Mesendoderm (in vitro differentiated cells): ENCODE measurements at regions not wholly inside any gene's neighbourhood (a gene's known extent, or its start where the extent isn't known, plus 50 kb on each side); places are given as distances from the start of the nearest gene placed in this dataset.

Source experiments
- DNase-seq: peaks from one replicate; pipeline ENCODE4 v3.0.0; 2013
- H2AK5ac ChIP-seq: 2 replicates; pipeline ENCODE4 v1.6.1; 2013; ENCODE audit warnings: low read length, inconsistent platforms
- H2BK120ac ChIP-seq: 2 replicates; pipeline ENCODE4 v1.6.1; 2013; ENCODE audit warnings: low read depth, mild to moderate bottlenecking, low read length, moderate library complexity, mixed read lengths
- H2BK15ac ChIP-seq: replicated peaks from 2 replicates; pipeline ENCODE4 v1.6.1; 2013; ENCODE audit warnings: low read depth, mild to moderate bottlenecking, moderate library complexity
- H2BK5ac ChIP-seq: 2 replicates; pipeline ENCODE4 v1.6.1; 2013; ENCODE audit warnings: low read length, inconsistent platforms
- H3K18ac ChIP-seq: 2 replicates; pipeline ENCODE4 v1.6.1; 2013; ENCODE audit warnings: mild to moderate bottlenecking, low read length, mixed read lengths
- H3K23ac ChIP-seq: one replicate; pipeline ENCODE4 v1.6.1; 2013; ENCODE audit warnings: low read length
- H3K27ac ChIP-seq: 2 replicates; pipeline ENCODE4 v1.5.1; 2013; ENCODE audit warnings: low read depth, mild to moderate bottlenecking, inconsistent platforms, low read length, moderate library complexity
- H3K27me3 ChIP-seq: 2 replicates; pipeline ENCODE4 v1.6.1; 2013; ENCODE audit warnings: low read length, control low read depth, mild to moderate bottlenecking, inconsistent platforms; ENCODE audit not compliant: insufficient read depth, poor library complexity
- H3K36me3 ChIP-seq: 2 replicates; pipeline ENCODE4 v1.6.1; 2013; ENCODE audit warnings: low read length, inconsistent platforms; ENCODE audit not compliant: control insufficient read depth, insufficient read depth
- H3K4ac ChIP-seq: one replicate; pipeline ENCODE4 v1.6.1; 2013; ENCODE audit warnings: low read depth, mild to moderate bottlenecking, low read length, moderate library complexity
- H3K4me1 ChIP-seq: 2 replicates; pipeline ENCODE4 v1.6.1; 2013; ENCODE audit warnings: low read depth, low read length, inconsistent platforms; ENCODE audit not compliant: control insufficient read depth
- H3K4me2 ChIP-seq: 2 replicates; pipeline ENCODE4 v1.6.1; 2013; ENCODE audit warnings: low read length
- H3K4me3 ChIP-seq: 2 replicates; pipeline ENCODE4 v1.5.1; 2013; ENCODE audit warnings: mild to moderate bottlenecking, low read length
- H3K56ac ChIP-seq: one replicate; pipeline ENCODE4 v1.6.1; 2013; ENCODE audit warnings: low read length
- H3K79me1 ChIP-seq: 2 replicates; pipeline ENCODE4 v1.6.1; 2013; ENCODE audit warnings: low read length, inconsistent platforms
- H3K79me2 ChIP-seq: 2 replicates; pipeline ENCODE4 v1.6.1; 2013; ENCODE audit warnings: mild to moderate bottlenecking, low read length; ENCODE audit not compliant: control insufficient read depth, insufficient read depth
- H3K9ac ChIP-seq: 2 replicates; pipeline ENCODE4 v1.6.1; 2013; ENCODE audit warnings: low read length, inconsistent platforms
- H4K5ac ChIP-seq: one replicate; pipeline ENCODE4 v1.6.1; 2013; ENCODE audit warnings: low read length
- H4K8ac ChIP-seq: one replicate; pipeline ENCODE4 v1.6.1; 2013; ENCODE audit warnings: low read depth, mild to moderate bottlenecking, control low read depth, low read length, moderate library complexity
- WGBS: extraction: QIAGEN DNeasy Blood & Tissue Kit; methylation state at CpG from one replicate; pipeline ENCODE4 v1.1.7; 2013; ENCODE audit warnings: low lambda C conversion rate, missing lambda C conversion rate; ENCODE audit not compliant: insufficient coverage; ENCODE audit errors: extremely low coverage; 5-methylcytosine and 5-hydroxymethylcytosine counted together

DNA sequence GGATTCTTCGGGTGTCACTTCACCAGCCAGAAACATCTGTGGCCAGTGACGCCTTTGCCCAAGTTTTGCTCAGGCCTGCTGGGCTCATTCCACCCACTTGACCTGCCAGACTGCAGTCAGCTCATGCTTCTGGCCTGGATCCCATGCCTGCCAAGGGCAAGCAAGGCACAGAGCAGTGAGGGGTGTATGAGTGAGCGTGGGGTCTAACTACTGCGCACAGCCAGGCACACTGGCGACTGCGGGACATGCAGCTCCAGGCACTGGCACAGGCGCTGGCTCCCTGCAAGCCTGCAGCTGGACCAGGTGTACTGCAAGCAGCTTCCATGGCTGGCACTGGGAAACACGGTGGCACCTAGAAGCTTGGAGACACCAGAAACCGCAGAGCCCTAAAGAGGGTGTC lies 80.1 kb downstream of the MTERF1 start:
- no peak overlapping the region for H2BK5ac ChIP-seq
- H3K23ac ChIP-seq: no peak overlapping the region
- DNase-seq: no peak
- no peak overlapping the region for H4K5ac ChIP-seq
- H3K56ac ChIP-seq: no peak overlapping the region
- H2BK15ac ChIP-seq: no peak overlapping the region
- H3K9ac ChIP-seq: no peak overlapping the region
- no peaks in the 10 kb centered on the region for H3K27me3 ChIP-seq
- H3K18ac ChIP-seq: no peak overlapping the region
- no peak overlapping the region for H3K27ac ChIP-seq
- H3K4me3 ChIP-seq: no peak overlapping the region
- H3K36me3 ChIP-seq: no peaks in the 10 kb centered on the region
- no peak overlapping the region for H2BK120ac ChIP-seq
- no peaks in the 10 kb centered on the region for H3K79me1 ChIP-seq
- no peak overlapping the region for H3K4ac ChIP-seq
- no peaks in the 10 kb centered on the region for H3K79me2 ChIP-seq
- no peak overlapping the region for H3K4me2 ChIP-seq
- H3K4me1 ChIP-seq: no peaks in the 10 kb centered on the region
- H4K8ac ChIP-seq: no peak overlapping the region
- WGBS: no CpG with 5 or more reads among the region's 9 CpGs
- H2AK5ac ChIP-seq: no peak overlapping the region

DNA sequence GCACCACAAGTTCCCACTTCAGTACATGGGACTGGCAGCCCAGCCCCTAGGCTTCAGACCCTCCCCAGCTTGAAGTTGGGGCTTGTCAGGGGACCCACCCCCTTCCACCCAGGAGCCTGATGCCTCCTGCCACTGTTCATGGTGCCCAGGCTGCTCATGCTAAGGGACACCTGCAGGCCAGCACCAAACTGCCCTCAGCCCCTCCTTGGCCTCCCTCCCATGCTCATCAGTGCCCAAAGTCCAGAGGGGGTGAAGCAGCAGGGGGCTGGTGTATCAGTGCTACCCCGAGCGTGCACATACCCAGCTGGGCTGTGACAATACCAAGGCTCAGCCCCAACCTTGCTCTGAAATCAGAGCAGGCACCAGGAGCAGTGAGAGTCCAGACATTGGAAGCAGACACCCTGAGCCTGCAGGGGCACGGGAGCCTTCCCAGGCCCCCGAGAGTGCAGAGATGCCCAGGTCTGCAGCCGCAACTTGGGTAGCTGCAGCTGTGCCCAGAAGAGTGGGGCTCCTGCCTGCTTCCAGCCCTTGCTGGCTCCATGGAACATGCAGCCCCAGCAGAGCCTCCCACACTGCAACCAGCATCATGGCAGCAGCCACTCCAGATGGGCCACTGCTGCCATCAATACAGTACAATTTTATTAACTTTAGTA lies 79.0 kb downstream of the MTERF1 start:
- H2BK5ac ChIP-seq: no peak overlapping the region
- no peaks in the 10 kb centered on the region for H3K36me3 ChIP-seq
- no peaks in the 10 kb centered on the region for H3K4me1 ChIP-seq
- H3K23ac ChIP-seq: no peak overlapping the region
- no peaks in the 10 kb centered on the region for H3K27me3 ChIP-seq
- H3K79me1 ChIP-seq: no peaks in the 10 kb centered on the region
- H3K4ac ChIP-seq: no peak overlapping the region
- H2AK5ac ChIP-seq: no peak overlapping the region
- no peak overlapping the region for H3K4me3 ChIP-seq
- no peak for DNase-seq
- no peak overlapping the region for H2BK120ac ChIP-seq
- no peak overlapping the region for H3K27ac ChIP-seq
- no peak overlapping the region for H4K5ac ChIP-seq
- no peak overlapping the region for H2BK15ac ChIP-seq
- no peaks in the 10 kb centered on the region for H3K79me2 ChIP-seq
- no peak overlapping the region for H3K4me2 ChIP-seq
- H3K18ac ChIP-seq: no peak overlapping the region
- H4K8ac ChIP-seq: no peak overlapping the region
- no peak overlapping the region for H3K56ac ChIP-seq
- no CpG with 5 or more reads among the region's 5 CpGs for WGBS
- no peak overlapping the region for H3K9ac ChIP-seq

DNA sequence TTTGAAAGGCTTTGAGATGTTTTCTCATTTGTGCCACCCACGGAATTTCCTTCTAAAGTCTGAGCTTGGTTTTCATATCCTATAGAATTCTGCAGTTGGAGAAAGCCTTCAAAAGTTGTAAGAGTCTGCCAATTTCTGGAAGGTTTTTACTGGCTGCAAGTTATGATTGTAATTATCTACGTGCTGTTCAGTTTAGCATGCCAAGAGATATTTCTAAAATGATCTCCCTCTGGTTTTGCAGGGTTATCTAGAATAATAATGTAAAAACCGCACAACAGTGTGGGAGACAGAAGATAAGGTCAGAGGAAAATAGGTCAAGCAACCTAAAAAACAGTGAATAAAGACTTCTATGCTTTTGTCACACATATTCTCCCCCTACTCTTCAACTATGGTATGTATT lies 69.3 kb downstream of the MTERF1 start:
- Histone ChIP-seq H2BK120ac (no peak overlapping the region), H2AK5ac (no peak overlapping the region), H3K18ac (no peak overlapping the region), H4K5ac (no peak overlapping the region), H3K36me3 (no peaks in the 10 kb centered on the region), H3K4me2 (no peak overlapping the region), H3K79me2 (no peaks in the 10 kb centered on the region), H3K9ac (no peak overlapping the region), H3K4ac (no peak overlapping the region), H3K23ac (no peak overlapping the region), H4K8ac (no peak overlapping the region), H3K27me3 (no peaks in the 10 kb centered on the region), H3K4me1 (no peaks in the 10 kb centered on the region), H3K56ac (no peak overlapping the region), H2BK15ac (no peak overlapping the region), H3K27ac (no peak overlapping the region), H2BK5ac (no peak overlapping the region), H3K4me3 (no peak overlapping the region), H3K79me1 (no peaks in the 10 kb centered on the region)
- no peak for DNase-seq
- WGBS: no CpG with 5 or more reads among the region's 3 CpGs

- Histone ChIP-seq H3K4me2 (no peak overlapping the region), H3K4me3 (no peak overlapping the region), H3K79me2 (no peaks in the 10 kb centered on the region), H3K27ac (no peak overlapping the region), H3K79me1 (no peaks in the 10 kb centered on the region), H2BK5ac (no peak overlapping the region), H3K27me3 (no peaks in the 10 kb centered on the region), H3K4ac (no peak overlapping the region), H3K9ac (no peak overlapping the region), H3K23ac (no peak overlapping the region), H3K36me3 (no peaks in the 10 kb centered on the region), H3K4me1 (no peaks in the 10 kb centered on the region), H3K18ac (no peak overlapping the region), H2AK5ac (no peak overlapping the region), H2BK120ac (no peak overlapping the region), H4K8ac (no peak overlapping the region), H2BK15ac (no peak overlapping the region), H4K5ac (no peak overlapping the region), H3K56ac (no peak overlapping the region)
- no peak for DNase-seq
- no CpG with 5 or more reads among the region's 2 CpGs for WGBS
Measured at GRCh38 chr7:91811641-91812040, 68.9 kb downstream of the MTERF1 start.

DNA sequence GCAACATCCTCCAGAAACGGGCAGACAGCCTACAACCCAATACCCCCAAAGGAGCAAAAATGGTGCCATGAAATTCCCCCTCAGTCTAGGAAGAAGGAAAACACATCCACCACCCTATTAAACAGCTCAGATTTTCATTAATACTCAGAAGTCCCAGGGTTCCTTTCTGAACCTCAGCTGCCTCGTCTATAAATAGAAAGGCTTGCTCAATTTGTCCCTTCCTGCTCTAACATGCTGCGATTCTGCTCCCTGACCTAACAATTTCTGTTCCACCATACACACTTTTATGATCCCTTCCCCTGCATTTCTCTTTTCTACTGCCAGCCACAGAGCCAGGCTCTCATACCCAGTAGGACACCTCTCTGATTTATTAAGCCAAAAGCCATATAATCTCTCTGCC lies 68.1 kb downstream of the MTERF1 start:
- Histone ChIP-seq H2BK5ac (no peak overlapping the region), H3K36me3 (no peaks in the 10 kb centered on the region), H3K23ac (no peak overlapping the region), H3K27me3 (no peaks in the 10 kb centered on the region), H2BK120ac (no peak overlapping the region), H4K8ac (no peak overlapping the region), H3K4me1 (no peaks in the 10 kb centered on the region), H2AK5ac (no peak overlapping the region), H3K9ac (no peak overlapping the region), H4K5ac (no peak overlapping the region), H2BK15ac (no peak overlapping the region), H3K56ac (no peak overlapping the region), H3K18ac (no peak overlapping the region), H3K4me3 (no peak overlapping the region), H3K79me2 (no peaks in the 10 kb centered on the region), H3K79me1 (no peaks in the 10 kb centered on the region), H3K4ac (no peak overlapping the region), H3K27ac (no peak overlapping the region), H3K4me2 (no peak overlapping the region)
- no peak for DNase-seq
- WGBS: no CpG with 5 or more reads among the region's 3 CpGs

GRCh38 chr7:91814189-91814588 lies 66.3 kb downstream of the MTERF1 start:
- Histone ChIP-seq H3K27ac (no peak overlapping the region), H3K79me1 (no peaks in the 10 kb centered on the region), H3K4me1 (no peaks in the 10 kb centered on the region), H2BK15ac (no peak overlapping the region), H2BK120ac (no peak overlapping the region), H3K56ac (no peak overlapping the region), H3K4ac (no peak overlapping the region), H3K4me3 (no peak overlapping the region), H3K23ac (no peak overlapping the region), H3K4me2 (no peak overlapping the region), H2BK5ac (no peak overlapping the region), H3K36me3 (no peaks in the 10 kb centered on the region), H3K9ac (no peak overlapping the region), H4K8ac (no peak overlapping the region), H4K5ac (no peak overlapping the region), H3K79me2 (no peaks in the 10 kb centered on the region), H2AK5ac (no peak overlapping the region), H3K18ac (no peak overlapping the region), H3K27me3 (no peaks in the 10 kb centered on the region)
- WGBS: no CpG with 5 or more reads among the region's 1 CpG
- no peak for DNase-seq
